ENCODE measurements at regions not wholly inside any gene's neighbourhood (a gene's known extent, or its start where the extent isn't known, plus 50 kb on each side); places are given as distances from the start of the nearest gene placed in this dataset.

GRCh38 chr12:89289720-89290119 is 62.6 kb downstream of the DUSP6 start:
- Histone ChIP-seq H3K9me3 (ENCODE audit: control insufficient read depth, insufficient read depth, low read length) (no peaks in the 10 kb centered on the region), H3K36me3 (ENCODE audit: control insufficient read depth, insufficient read depth, low read length) (no peaks in the 10 kb centered on the region), H3K27me3 (ENCODE audit: control insufficient read depth, insufficient read depth, low read length) (no peaks in the 10 kb centered on the region), H3K9ac (ENCODE audit: low read depth, low read length) (no peak overlapping the region), H3K4me1 (ENCODE audit: control insufficient read depth, insufficient read depth, low read length) (no peaks in the 10 kb centered on the region), H3K4me3 (ENCODE audit: low read depth, low read length) (no peak overlapping the region)

GRCh38 chr12:89288959-89289358 is 63.3 kb downstream of the DUSP6 start:
- Histone ChIP-seq H3K36me3 (ENCODE audit: control insufficient read depth, insufficient read depth, low read length) (no peaks in the 10 kb centered on the region), H3K4me3 (ENCODE audit: low read depth, low read length) (no peak overlapping the region), H3K27me3 (ENCODE audit: control insufficient read depth, insufficient read depth, low read length) (no peaks in the 10 kb centered on the region), H3K9me3 (ENCODE audit: control insufficient read depth, insufficient read depth, low read length) (no peaks in the 10 kb centered on the region), H3K9ac (ENCODE audit: low read depth, low read length) (no peak overlapping the region), H3K4me1 (ENCODE audit: control insufficient read depth, insufficient read depth, low read length) (no peaks in the 10 kb centered on the region)

GRCh38 chr12:89286501-89286900 is 65.8 kb downstream of the DUSP6 start:
- H3K4me3 ChIP-seq (ENCODE audit: low read depth, low read length): no peak overlapping the region

GRCh38 chr12:89281539-89281867 is 70.8 kb downstream of the DUSP6 start:
- Histone ChIP-seq H3K27me3 (ENCODE audit: control insufficient read depth, insufficient read depth, low read length) (no peaks in the 10 kb centered on the region), H3K4me1 (ENCODE audit: control insufficient read depth, insufficient read depth, low read length) (no peaks in the 10 kb centered on the region), H3K4me3 (ENCODE audit: low read depth, low read length) (no peak overlapping the region), H3K36me3 (ENCODE audit: control insufficient read depth, insufficient read depth, low read length) (no peaks in the 10 kb centered on the region), H3K9me3 (ENCODE audit: control insufficient read depth, insufficient read depth, low read length) (no peaks in the 10 kb centered on the region), H3K9ac (ENCODE audit: low read depth, low read length) (no peak overlapping the region)

More at GRCh38 chr12:89286501-89286900, 65.8 kb downstream of the DUSP6 start:
- no peak overlapping the region for H3K9ac ChIP-seq (ENCODE audit: low read depth, low read length)
- no peaks in the 10 kb centered on the region for H3K36me3 ChIP-seq (ENCODE audit: control insufficient read depth, insufficient read depth, low read length)
- H3K4me1 ChIP-seq (ENCODE audit: control insufficient read depth, insufficient read depth, low read length): no peaks in the 10 kb centered on the region
- H3K9me3 ChIP-seq (ENCODE audit: control insufficient read depth, insufficient read depth, low read length): no peaks in the 10 kb centered on the region
- H3K27me3 ChIP-seq (ENCODE audit: control insufficient read depth, insufficient read depth, low read length): no peaks in the 10 kb centered on the region

- no peaks in the 10 kb centered on the region for H3K9me3 ChIP-seq (ENCODE audit: control insufficient read depth, insufficient read depth, low read length)
- no peak overlapping the region for H3K4me3 ChIP-seq (ENCODE audit: low read depth, low read length)
- no peaks in the 10 kb centered on the region for H3K36me3 ChIP-seq (ENCODE audit: control insufficient read depth, insufficient read depth, low read length)
- H3K27me3 ChIP-seq (ENCODE audit: control insufficient read depth, insufficient read depth, low read length): no peaks in the 10 kb centered on the region
- H3K9ac ChIP-seq (ENCODE audit: low read depth, low read length): no peak overlapping the region
- H3K4me1 ChIP-seq (ENCODE audit: control insufficient read depth, insufficient read depth, low read length): no peaks in the 10 kb centered on the region
These were observed 71.3 kb downstream of the DUSP6 start for GRCh38 chr12:89280833-89281538.

GRCh38 chr12:89279499-89279898 is 72.8 kb downstream of the DUSP6 start:
- no peaks in the 10 kb centered on the region for H3K9me3 ChIP-seq (ENCODE audit: control insufficient read depth, insufficient read depth, low read length)
- H3K36me3 ChIP-seq (ENCODE audit: control insufficient read depth, insufficient read depth, low read length): no peaks in the 10 kb centered on the region
- H3K4me3 ChIP-seq (ENCODE audit: low read depth, low read length): no peak overlapping the region
- H3K27me3 ChIP-seq (ENCODE audit: control insufficient read depth, insufficient read depth, low read length): no peaks in the 10 kb centered on the region
- H3K4me1 ChIP-seq (ENCODE audit: control insufficient read depth, insufficient read depth, low read length): no peaks in the 10 kb centered on the region
- H3K9ac ChIP-seq (ENCODE audit: low read depth, low read length): no peak overlapping the region

- Histone ChIP-seq H3K4me1 (ENCODE audit: control insufficient read depth, insufficient read depth, low read length) (no peaks in the 10 kb centered on the region), H3K9ac (ENCODE audit: low read depth, low read length) (no peak overlapping the region), H3K27me3 (ENCODE audit: control insufficient read depth, insufficient read depth, low read length) (no peaks in the 10 kb centered on the region), H3K36me3 (ENCODE audit: control insufficient read depth, insufficient read depth, low read length) (no peaks in the 10 kb centered on the region), H3K9me3 (ENCODE audit: control insufficient read depth, insufficient read depth, low read length) (no peaks in the 10 kb centered on the region), H3K4me3 (ENCODE audit: low read depth, low read length) (no peak overlapping the region)
These were observed 73.4 kb downstream of the DUSP6 start for GRCh38 chr12:89278862-89279261.

GRCh38 chr12:89278169-89278568 is 74.1 kb downstream of the DUSP6 start:
- H3K27me3 ChIP-seq (ENCODE audit: control insufficient read depth, insufficient read depth, low read length): no peaks in the 10 kb centered on the region
- no peaks in the 10 kb centered on the region for H3K9me3 ChIP-seq (ENCODE audit: control insufficient read depth, insufficient read depth, low read length)
- no peak overlapping the region for H3K9ac ChIP-seq (ENCODE audit: low read depth, low read length)
- H3K36me3 ChIP-seq (ENCODE audit: control insufficient read depth, insufficient read depth, low read length): no peaks in the 10 kb centered on the region
- H3K4me3 ChIP-seq (ENCODE audit: low read depth, low read length): no peak overlapping the region
- H3K4me1 ChIP-seq (ENCODE audit: control insufficient read depth, insufficient read depth, low read length): no peaks in the 10 kb centered on the region

- no peaks in the 10 kb centered on the region for H3K9me3 ChIP-seq (ENCODE audit: control insufficient read depth, insufficient read depth, low read length)
- no peaks in the 10 kb centered on the region for H3K4me1 ChIP-seq (ENCODE audit: control insufficient read depth, insufficient read depth, low read length)
- H3K4me3 ChIP-seq (ENCODE audit: low read depth, low read length): no peak overlapping the region
- H3K36me3 ChIP-seq (ENCODE audit: control insufficient read depth, insufficient read depth, low read length): no peaks in the 10 kb centered on the region
- no peaks in the 10 kb centered on the region for H3K27me3 ChIP-seq (ENCODE audit: control insufficient read depth, insufficient read depth, low read length)
- H3K9ac ChIP-seq (ENCODE audit: low read depth, low read length): no peak overlapping the region
These were observed 75.4 kb downstream of the DUSP6 start for GRCh38 chr12:89276860-89277259.

GRCh38 chr12:89273525-89273924 is 78.8 kb downstream of the DUSP6 start:
- no peaks in the 10 kb centered on the region for H3K27me3 ChIP-seq (ENCODE audit: control insufficient read depth, insufficient read depth, low read length)
- no peaks in the 10 kb centered on the region for H3K4me1 ChIP-seq (ENCODE audit: control insufficient read depth, insufficient read depth, low read length)
- H3K9ac ChIP-seq (ENCODE audit: low read depth, low read length): no peak overlapping the region
- H3K9me3 ChIP-seq (ENCODE audit: control insufficient read depth, insufficient read depth, low read length): no peaks in the 10 kb centered on the region
- no peak overlapping the region for H3K4me3 ChIP-seq (ENCODE audit: low read depth, low read length)
- H3K36me3 ChIP-seq (ENCODE audit: control insufficient read depth, insufficient read depth, low read length): no peaks in the 10 kb centered on the region

- H3K4me3 ChIP-seq (ENCODE audit: low read depth, low read length): no peak overlapping the region
- H3K4me1 ChIP-seq (ENCODE audit: control insufficient read depth, insufficient read depth, low read length): no peaks in the 10 kb centered on the region
- no peaks in the 10 kb centered on the region for H3K9me3 ChIP-seq (ENCODE audit: control insufficient read depth, insufficient read depth, low read length)
- H3K36me3 ChIP-seq (ENCODE audit: control insufficient read depth, insufficient read depth, low read length): no peaks in the 10 kb centered on the region
- no peak overlapping the region for H3K9ac ChIP-seq (ENCODE audit: low read depth, low read length)
- no peaks in the 10 kb centered on the region for H3K27me3 ChIP-seq (ENCODE audit: control insufficient read depth, insufficient read depth, low read length)
These were observed 81.8 kb downstream of the DUSP6 start for GRCh38 chr12:89270548-89270947.

GRCh38 chr12:89269174-89269573 is 83.1 kb downstream of the DUSP6 start:
- Histone ChIP-seq H3K27me3 (ENCODE audit: control insufficient read depth, insufficient read depth, low read length) (no peaks in the 10 kb centered on the region), H3K9ac (ENCODE audit: low read depth, low read length) (no peak overlapping the region), H3K36me3 (ENCODE audit: control insufficient read depth, insufficient read depth, low read length) (no peaks in the 10 kb centered on the region), H3K9me3 (ENCODE audit: control insufficient read depth, insufficient read depth, low read length) (no peaks in the 10 kb centered on the region), H3K4me3 (ENCODE audit: low read depth, low read length) (no peak overlapping the region), H3K4me1 (ENCODE audit: control insufficient read depth, insufficient read depth, low read length) (no peaks in the 10 kb centered on the region)
